AG09309 (cell line): ENCODE measurements at regions not wholly inside any gene's neighbourhood (a gene's known extent, or its start where the extent isn't known, plus 50 kb on each side); places are given as distances from the start of the nearest gene placed in this dataset.

ENCODE experiments used
- DNase-seq: peaks from one replicate; pipeline ENCODE4 v3.0.0-alpha.2; 2010; ENCODE audit warnings: low read depth
- H3K4me3 ChIP-seq: 2 replicates; pipeline ENCODE4 v1.5.1; 2011; ENCODE audit warnings: mild to moderate bottlenecking, low read depth, low read length, moderate library complexity; ENCODE audit not compliant: control insufficient read depth
- TF ChIP-seq, protein P1 (sequence below): IDR thresholded peaks from 2 replicates; pipeline ENCODE4 v1.5.1; 2011; ENCODE audit warnings: mild to moderate bottlenecking, low read depth, low read length, inconsistent platforms; ENCODE audit not compliant: insufficient read depth, control insufficient read depth; ENCODE audit errors: missing control alignments

- no peak for DNase-seq
- no peak overlapping the region for H3K4me3 ChIP-seq
- TF ChIP-seq, protein P1, sequence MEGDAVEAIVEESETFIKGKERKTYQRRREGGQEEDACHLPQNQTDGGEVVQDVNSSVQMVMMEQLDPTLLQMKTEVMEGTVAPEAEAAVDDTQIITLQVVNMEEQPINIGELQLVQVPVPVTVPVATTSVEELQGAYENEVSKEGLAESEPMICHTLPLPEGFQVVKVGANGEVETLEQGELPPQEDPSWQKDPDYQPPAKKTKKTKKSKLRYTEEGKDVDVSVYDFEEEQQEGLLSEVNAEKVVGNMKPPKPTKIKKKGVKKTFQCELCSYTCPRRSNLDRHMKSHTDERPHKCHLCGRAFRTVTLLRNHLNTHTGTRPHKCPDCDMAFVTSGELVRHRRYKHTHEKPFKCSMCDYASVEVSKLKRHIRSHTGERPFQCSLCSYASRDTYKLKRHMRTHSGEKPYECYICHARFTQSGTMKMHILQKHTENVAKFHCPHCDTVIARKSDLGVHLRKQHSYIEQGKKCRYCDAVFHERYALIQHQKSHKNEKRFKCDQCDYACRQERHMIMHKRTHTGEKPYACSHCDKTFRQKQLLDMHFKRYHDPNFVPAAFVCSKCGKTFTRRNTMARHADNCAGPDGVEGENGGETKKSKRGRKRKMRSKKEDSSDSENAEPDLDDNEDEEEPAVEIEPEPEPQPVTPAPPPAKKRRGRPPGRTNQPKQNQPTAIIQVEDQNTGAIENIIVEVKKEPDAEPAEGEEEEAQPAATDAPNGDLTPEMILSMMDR: no peak
Observed at GRCh38 chr3:157763644-157764043, 260.4 kb upstream of the VEPH1 start.

GRCh38 chr3:157759311-157759710, 256.1 kb upstream of the VEPH1 start:
- TF ChIP-seq, protein P1: no peak
- no peak overlapping the region for H3K4me3 ChIP-seq
- DNase-seq: no peak

DNA sequence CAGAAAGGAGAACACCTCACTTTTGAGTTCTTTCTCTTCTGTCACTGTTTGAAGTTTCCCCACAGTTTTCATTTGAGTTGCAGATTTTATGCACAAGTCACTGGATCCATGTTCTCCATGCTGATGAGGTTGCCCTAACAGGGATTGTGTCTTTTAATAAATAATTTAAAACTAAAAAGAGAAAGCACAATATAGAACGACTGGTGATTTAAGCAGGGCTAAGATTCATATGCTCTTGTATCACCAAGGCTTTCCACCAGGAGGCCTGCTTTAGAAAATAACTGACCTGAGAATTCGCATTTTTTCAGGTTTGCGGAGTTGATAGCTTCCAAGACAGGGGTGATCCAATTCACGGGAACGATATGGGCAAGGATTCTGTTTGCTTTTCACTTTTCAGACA, 252.0 kb upstream of the VEPH1 start:
- DNase-seq: no peak
- TF ChIP-seq, protein P1: peak; percentile 31
- no peak overlapping the region for H3K4me3 ChIP-seq

DNA sequence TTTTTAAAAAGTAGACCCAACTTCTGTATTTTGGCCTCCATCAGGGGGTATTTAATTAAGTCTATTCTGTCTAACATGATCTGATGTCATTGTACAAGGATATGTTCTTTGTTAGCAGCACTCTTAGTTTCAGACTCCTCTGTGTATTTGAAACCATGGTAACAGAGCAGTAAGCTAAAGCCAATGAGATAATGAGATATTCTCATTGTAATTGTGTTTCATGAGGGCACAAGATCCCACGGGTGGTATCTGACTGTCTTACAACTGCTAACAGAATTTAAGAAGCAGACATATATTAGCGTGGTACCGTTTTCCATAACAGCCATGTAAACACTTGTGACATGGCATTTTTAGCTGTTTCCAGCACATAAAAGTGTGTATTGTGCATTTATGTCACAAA, 251.2 kb upstream of the VEPH1 start:
- no peak for DNase-seq
- TF ChIP-seq, protein P1: no peak
- no peak overlapping the region for H3K4me3 ChIP-seq

- no peak overlapping the region for H3K4me3 ChIP-seq
- TF ChIP-seq, protein P1: no peak
- DNase-seq: no peak
Observed at GRCh38 chr3:157753787-157754136, 250.5 kb upstream of the VEPH1 start.

- H3K4me3 ChIP-seq: no peak overlapping the region
- peak; percentile 41 for DNase-seq
- TF ChIP-seq, protein P1: no peak
Observed at GRCh38 chr3:157752956-157753786, 250.0 kb upstream of the VEPH1 start.
